Superior temporal gyrus (tissue), 1 donor: ENCODE measurements at regions not wholly inside any gene's neighbourhood (a gene's known extent, or its start where the extent isn't known, plus 50 kb on each side); places are given as distances from the start of the nearest gene placed in this dataset.
A peak's percentile ranks its signal among the peaks of the same experiment; 100 is the strongest.
"Not testable (repeated sequence)": the region's sequence is repeated elsewhere in the genome, so short reads cannot be mapped to it uniquely, and the experiment has no call there.

Source experiments
- DNase-seq: peaks from one replicate; pipeline ENCODE4 v3.0.0-alpha.2; 2016; ENCODE audit errors: extremely low spot score

- DNase-seq = no peak
Observed at GRCh38 chr2:4695281-4695861, 992.0 kb downstream of the DCDC2C start.

DNA sequence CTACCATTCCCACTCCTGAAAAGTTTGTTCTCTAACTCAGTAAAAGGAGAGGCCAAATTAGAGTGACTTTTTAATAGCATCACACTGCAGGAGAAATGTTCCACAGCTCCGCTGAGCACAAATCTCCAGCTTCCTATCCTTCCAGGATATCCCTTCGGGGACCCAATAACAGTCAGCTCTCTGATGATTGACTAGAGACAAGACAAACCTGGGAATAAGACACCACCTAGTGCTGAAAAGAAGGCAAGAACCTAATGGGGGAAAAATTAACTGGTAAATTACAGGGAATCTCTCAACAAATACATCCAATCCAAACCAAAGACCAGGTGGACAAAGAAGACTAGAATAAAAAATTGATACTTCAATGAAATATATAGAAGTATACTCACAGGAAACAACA lies 977.1 kb upstream of the SOX11 start:
- DNase-seq = no peak

DNA sequence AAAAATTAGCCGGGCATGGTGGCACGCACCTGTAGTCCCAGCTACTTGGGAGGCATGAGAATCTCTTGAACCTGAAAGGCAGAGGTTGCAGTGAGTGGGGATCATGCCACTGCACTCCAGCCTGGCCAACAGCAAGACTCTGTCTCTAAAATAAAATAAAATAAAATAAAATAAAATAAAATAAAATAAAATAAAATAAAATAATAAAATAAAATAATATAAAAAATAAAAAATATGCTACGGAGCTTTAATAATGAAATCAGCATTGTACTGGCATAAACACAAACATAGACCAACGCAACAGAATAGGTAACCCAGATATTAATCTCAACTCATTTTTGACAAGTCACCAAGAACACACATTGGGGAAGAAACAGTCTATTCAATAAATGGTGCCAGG lies 973.4 kb upstream of the SOX11 start:
- DNase-seq = no peak

GRCh38 chr2:4725618-4726017 lies 966.6 kb upstream of the SOX11 start:
- DNase-seq = no peak

GRCh38 chr2:4732560-4732959 lies 959.6 kb upstream of the SOX11 start:
- no peak for DNase-seq

DNA sequence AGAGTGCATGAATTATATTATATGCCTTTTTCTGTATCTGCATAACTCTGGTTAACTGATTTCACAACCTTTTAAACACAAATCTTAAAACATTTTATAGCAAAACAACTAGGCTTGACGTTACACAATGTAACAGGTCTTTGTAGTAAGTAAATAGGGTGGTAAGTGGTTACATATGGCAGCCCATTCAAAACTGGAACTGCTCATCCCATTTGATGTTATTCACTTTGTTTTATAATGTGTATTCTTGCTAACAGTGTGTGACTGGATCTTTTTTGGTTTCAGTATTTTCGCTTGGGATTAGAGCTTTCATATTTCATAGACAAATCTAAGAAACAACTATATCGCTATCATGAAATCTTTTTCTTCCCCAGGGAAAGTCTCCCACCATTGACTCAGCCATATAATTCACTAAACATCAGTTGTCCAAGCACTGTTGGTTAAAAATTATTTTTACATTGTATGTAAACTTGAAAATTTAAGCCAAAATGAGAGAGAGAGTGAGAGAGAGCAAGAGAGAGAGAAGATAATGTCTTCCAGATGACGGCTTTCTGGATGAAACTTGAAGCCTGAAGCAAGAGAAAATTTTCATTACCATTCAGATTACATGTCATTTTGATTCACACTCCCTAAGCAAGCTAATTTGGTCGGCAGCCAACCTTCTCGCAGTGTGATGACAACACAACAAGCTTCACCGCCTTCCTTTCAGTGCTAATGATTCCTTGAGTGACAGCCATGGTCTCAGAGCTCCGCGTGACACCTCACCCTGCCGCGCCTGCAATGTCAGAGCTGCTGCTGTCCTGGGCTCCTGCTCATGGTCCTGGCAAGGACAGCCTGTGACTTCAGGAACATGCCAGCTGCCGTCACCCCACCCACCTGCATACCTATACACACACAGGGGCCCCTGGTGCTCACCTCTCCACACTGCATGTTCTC lies 946.9 kb upstream of the SOX11 start:
- no peak for DNase-seq

DNA sequence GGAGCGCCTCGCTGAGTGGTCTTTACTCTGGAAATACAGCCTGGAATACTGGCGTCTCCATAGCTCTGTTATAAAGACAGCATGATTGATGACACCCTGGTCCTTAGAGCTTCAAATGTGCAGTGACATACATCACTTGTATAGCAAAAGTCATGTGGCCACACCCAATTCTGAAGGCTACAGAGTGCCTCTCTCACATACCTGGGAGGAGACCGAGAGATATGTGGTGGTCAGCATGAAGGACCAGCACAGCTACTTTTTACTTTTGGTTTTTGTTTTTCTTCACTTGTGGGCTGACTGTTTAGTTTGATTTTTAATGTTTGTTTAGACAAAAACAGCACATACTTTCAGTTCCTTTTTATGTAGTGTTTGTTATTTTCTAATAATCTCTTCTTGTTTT lies 938.5 kb upstream of the SOX11 start:
- DNase-seq = no peak

DNA sequence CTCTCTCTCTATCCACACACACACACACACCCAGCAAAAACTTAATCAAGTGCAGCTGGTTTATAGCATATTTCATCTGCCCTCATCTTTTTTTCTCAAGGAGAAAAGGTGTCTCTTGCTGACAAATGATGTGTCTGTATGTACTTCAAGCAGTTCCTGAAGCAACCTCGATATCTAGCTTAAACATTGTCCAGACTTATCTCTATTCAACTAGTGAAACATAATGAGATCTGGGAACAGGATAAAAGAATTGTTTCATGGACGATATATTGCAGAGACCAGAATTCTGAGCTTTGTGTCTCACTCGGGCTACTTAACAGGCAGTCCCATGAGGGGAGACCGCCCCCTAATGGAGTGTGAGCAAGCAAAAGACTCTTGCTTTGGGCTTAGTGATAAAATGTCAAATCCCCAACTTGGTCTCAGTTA lies 929.2 kb upstream of the SOX11 start:
- DNase-seq = peak; percentile 29

DNA sequence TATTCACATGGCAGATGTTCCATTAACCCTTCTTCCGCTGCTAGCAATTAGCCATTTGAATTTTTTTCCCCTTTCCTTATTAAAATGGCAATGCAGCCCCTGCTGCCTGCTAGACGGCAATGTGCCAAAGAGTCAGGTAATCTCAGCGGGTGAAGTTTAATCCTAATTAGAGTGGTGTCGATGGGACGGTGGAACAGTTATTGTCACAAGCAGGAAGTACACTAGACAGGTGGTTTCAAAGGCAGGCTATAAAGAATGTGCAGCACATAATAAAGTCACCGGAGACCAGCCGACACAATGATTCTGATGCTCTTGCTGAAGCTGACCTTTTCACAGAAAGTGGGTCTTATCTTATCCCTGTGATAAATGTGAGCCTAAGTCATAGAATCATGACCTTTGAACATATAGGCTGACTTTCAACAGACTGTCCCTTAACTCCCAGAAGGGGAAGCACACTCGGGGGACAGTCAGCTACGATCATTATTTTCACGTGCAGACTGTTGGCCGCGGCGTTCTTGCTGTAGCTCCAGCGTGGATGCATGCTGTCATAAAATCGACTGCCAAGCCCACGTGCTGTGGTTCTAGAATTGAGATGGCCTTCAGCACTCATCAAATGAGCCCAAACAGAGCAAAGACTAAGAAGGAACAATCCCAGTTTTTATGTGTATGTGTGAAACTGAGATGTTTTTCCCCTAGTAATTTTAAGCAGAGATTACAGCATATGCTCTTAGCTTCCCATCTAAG lies 926.2 kb upstream of the SOX11 start:
- DNase-seq = no peak

GRCh38 chr2:4775668-4776067 lies 916.5 kb upstream of the SOX11 start:
- no peak for DNase-seq

GRCh38 chr2:4780679-4781078 lies 911.5 kb upstream of the SOX11 start:
- no peak for DNase-seq

- DNase-seq = no peak
Observed at GRCh38 chr2:4782647-4783046, 909.5 kb upstream of the SOX11 start.

- DNase-seq = no peak
Observed at GRCh38 chr2:4791488-4791887, 900.7 kb upstream of the SOX11 start.

GRCh38 chr2:4792126-4792525 lies 900.1 kb upstream of the SOX11 start:
- DNase-seq = no peak

DNA sequence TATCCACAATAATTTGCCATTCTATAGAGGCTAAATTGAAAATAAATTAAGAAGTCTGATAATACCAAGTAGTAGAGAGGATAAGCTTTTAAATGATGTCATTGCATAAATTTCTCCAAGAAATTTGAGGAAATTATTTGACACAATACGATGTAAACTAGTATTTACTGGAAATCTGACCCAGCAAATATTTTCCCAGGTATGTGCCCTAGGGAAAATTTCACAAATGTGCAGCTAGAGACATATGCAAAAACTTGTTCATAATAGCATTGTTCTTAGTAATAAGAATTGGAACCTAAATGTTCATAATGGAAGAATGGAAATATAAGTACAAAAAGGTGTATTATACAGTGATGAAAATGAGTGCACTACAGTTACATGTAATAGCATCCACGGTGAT lies 888.8 kb upstream of the SOX11 start:
- no peak for DNase-seq

DNA sequence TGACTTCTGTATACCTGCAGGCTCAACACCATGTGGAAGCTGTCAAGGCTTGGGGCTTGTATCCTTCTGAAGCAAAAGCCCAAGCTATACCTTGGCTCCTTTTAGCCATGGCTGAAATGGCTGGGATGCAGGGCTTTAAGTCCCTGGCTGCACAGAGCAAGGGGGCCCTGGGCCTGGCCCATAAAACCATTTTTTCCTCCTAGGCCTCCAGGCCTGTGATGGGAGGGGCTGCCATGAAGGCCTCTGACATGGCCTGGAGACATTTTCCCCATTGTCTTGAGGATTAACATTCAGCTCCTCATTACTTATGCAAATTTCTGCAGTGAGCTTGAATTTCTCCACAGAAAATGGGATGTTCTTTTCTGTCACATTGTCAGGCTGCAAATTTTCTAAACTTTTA lies 878.0 kb upstream of the SOX11 start:
- not testable (repeated sequence) for DNase-seq

- no peak for DNase-seq
Observed at GRCh38 chr2:4827836-4828235, 864.3 kb upstream of the SOX11 start.

DNA sequence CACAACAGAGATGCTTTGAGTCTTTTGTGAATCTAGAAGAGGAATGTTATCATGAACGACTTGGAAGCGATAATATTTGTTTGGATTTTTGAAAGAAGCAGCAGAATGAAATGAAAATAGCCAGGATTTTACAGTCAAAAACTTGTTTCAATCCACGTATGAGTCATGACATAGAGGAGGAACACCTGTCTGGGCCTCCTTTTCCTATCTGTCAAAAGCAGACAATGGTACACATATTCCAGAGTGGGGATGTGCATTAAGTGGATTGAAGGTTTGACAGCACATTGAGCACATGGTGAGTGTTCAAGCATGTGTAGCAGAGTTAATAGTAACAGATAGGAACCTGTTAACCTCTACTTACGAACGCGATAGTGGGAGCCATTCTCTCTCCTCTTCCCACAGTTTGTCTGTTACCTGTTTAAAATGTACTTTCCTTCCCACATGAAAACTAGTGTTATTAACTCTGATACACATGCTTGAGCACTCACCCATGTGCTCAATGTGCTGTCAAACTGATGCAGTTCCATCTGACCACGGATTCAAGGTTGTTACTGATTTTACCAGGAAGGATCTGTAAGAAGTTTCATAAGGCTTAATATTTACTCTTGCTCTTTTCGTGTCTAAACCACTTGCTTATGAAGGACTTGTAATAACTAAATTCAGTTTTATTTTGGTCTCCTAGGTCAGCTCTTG lies 863.4 kb upstream of the SOX11 start:
- DNase-seq = no peak

DNA sequence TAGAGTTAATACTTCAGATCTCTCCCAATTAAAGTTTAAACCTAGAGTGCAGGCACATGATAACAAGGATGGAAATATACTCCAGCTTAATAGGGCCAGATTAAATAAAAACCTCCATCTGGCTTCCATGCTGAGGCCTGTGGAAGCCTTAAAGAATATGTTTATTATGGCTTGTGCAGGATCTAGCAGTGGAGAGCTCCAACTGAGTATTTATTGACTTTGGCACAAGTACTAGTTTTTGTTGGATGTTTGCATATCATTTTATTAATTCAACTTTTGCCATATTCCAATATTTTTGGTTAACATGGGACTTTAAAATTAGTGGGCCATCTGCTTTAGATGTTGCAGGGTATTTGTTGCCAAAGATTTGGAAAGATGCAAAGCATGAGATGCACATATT lies 860.4 kb upstream of the SOX11 start:
- DNase-seq = no peak

GRCh38 chr2:4832642-4833041 lies 859.5 kb upstream of the SOX11 start:
- DNase-seq = no peak

DNA sequence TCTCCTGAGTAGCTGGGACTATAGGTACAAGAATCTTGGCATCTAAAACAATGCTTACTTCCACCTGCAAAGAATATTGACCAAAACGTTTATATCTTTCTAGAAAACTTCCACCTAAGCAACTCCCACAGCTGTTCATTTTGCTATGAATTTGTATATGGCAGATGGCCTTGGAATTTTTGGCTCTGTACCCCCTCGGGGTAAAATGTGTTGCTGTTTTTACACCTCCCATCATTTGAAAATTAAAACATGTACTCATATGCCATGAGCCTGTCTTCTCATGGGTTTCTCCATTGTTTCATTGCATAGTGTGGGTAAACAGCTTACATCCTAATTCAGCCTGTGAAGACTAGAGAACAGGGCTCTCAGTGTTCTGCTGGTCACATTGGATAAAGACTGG lies 853.6 kb upstream of the SOX11 start:
- no peak for DNase-seq

DNA sequence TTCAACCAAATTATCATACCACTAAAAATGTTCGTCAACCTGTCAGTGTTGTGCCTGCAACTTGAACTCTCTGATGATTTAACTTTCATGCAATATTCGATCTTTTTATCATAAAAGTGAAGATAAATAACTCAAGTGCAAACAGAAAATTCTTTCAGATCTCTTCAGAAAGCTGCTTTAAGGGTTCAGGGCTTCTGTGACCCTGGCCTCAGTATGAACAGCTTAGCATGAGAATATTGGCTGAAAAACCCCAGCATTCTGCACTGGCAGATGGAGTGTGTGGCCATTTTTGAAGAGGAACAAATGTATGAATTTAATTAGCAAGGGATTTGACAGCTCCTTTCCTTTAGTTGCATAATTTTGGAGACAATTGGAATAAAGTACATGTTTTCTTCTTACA lies 851.4 kb upstream of the SOX11 start:
- peak; percentile 14 for DNase-seq
